HG02642 (cell line): ENCODE measurements at regions not wholly inside any gene's neighbourhood (a gene's known extent, or its start where the extent isn't known, plus 50 kb on each side); places are given as distances from the start of the nearest gene placed in this dataset.
"Not testable (repeated sequence)": the region's sequence is repeated elsewhere in the genome, so short reads cannot be mapped to it uniquely, and the experiment has no call there.

Experiments used
- ATAC-seq: cut with Tn5 transposase; IDR thresholded peaks from one replicate; pipeline ENCODE4 v1.9.1; 2021; ENCODE audit warnings: mild to moderate bottlenecking; ENCODE audit not compliant: unreplicated experiment, poor library complexity

DNA sequence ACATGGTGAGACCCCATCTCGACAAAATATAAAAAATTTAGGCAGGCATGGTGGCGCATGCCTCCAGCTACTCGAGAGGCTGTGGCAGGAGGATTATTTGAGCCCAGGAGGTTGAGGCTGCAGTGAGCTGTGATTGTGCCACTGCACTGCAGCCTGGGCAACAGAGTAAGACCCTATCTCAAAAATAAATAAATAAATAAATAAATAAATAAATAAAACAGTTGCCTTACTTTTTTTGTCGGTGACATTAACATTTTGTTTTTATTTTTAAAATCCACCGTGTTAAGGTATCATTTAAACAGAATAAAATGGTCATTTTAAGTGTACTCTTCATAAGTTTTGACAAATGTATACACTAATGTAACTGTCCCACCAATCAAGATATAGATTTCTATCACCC lies 57.0 kb downstream of the RASL11A start:
- no peak for ATAC-seq

- no peak for ATAC-seq
Observed at GRCh38 chr13:27329210-27329609, 58.6 kb downstream of the RASL11A start.

GRCh38 chr13:27334774-27335435 lies 64.3 kb downstream of the RASL11A start:
- no peak for ATAC-seq

DNA sequence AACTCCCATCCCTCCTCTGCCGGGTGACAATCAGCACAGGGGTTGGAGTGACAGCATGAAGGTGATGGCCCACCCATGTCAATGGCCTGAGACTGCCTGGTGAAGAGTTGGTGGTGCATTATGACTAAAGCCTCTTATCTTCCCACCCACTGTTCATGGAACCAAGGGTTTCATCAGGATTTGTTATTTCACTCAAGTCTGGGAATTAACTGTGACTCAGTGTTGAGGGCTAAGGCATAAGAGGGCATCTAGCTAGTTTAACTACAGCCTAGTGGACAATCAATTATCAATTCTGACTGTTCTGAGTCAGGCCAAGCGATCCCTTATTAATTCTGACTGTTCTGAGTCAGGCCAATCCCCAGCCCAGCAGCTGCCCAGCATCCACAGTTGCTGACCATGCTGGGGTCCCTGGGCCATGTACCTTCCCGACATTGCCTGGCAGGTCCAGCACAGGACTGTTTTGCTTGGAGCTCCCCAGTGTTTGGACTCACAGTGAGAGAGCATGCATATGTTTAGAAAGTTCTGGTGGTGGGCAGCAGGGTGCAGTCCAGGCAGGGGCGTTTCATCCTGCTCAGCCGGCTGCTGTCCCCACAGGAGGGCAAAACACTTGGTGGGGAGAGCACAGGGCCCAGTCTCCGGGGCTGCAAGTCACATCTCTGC lies 65.5 kb downstream of the RASL11A start:
- ATAC-seq, result no peak

DNA sequence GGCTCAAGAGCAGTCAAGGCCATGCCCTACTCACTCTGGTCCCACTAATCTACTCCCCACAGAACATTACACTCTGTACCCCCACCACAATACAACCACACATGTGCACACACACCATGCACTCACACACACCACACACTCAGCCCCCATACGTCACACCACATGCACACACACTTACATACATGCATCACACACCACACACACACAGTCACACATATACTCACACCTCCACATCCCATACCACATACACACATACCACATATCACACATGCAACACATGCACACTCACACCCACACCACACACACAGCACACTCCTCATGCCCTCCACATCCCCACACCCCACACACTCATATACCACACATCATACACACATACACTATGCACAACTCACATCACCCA lies 67.6 kb downstream of the RASL11A start:
- no peak for ATAC-seq

DNA sequence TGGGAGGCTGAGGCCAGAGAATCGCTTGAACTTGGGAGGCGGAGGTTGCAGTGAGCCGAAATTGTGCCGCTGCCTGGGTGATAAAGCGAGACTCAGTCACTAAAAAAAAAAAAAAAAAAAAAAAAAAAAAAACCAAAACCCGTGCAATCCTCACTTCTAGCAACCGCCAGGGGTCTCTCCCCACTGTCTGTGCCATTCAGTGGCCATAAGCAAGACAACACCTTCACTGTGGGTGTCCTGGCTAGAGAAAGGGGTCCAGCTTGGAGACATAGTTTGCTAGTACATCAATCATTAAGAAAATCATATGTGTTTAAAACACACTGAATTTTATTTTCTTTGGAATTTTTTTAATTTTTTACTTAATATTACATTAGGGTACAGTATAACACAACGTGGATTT lies 68.2 kb downstream of the RASL11A start:
- ATAC-seq, result no peak

DNA sequence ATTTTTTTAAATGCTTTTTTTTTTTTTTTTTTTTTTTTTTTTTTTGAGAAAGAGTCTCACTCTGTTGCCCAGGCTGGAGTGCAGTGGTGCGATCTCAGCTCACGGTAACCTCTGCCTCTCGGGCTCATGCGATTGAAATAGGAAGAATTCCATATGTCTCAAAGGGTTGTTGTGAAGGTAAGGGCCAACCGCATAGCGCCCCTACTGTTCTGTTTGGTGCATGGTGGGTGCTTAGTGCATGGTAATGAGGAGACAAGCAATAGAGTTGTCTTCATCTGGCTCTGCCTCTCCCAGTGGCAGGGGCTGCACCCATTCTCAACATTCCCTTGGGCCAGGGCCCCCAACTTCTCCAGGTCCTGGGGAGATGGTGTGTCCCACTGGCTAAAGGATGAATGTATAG lies 68.7 kb downstream of the RASL11A start:
- ATAC-seq, result peak; percentile 68

DNA sequence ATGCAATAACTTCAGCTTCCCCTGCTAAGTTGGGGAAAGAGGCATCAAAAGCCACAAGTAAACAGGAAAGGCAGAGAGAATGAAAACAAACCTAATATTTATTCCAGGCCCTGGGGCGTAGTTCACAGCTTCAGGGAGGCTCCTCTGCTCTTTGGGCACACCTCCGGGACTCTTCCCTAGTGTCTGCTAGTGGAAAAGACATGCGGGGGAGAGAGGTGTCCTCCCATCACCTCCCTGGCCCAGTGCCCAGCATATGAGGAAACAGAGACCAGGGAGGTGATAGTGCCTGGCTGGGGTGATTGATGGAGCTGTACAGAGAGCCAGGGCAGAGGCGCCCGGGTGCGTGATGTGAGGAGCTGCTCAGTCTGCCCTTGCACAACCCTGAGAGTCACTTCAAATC lies 71.0 kb downstream of the RASL11A start:
- ATAC-seq, result no peak

DNA sequence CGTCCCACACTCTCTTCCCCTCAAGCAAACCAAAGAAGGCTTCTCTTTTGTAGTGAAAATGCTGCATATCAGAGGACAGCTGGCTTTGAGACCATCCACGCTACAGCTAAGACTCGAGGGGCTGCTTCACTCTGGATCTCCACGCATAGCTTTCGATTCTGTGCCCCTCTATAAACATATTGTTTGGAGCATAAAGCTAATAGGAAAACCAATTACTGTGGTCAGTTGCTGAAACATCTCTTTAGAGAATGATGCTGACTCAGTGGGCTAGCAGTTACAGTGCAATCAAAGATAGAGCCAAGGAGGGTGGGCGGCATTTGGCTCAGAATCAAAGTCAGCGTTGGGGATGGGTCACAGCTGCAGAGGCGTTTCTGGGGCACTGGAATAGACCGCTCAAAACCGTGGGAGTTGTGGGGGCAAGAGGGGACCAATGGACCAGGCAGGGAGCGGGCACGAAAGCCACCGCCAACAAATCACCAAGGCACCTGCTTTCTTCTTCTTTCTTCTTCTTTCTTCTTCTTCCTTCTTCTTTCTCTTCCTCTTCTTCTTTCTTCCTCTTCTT lies 76.7 kb downstream of the RASL11A start:
- ATAC-seq, result no peak

GRCh38 chr13:27348461-27348860 lies 76.0 kb upstream of the GTF3A start:
- ATAC-seq, result no peak

DNA sequence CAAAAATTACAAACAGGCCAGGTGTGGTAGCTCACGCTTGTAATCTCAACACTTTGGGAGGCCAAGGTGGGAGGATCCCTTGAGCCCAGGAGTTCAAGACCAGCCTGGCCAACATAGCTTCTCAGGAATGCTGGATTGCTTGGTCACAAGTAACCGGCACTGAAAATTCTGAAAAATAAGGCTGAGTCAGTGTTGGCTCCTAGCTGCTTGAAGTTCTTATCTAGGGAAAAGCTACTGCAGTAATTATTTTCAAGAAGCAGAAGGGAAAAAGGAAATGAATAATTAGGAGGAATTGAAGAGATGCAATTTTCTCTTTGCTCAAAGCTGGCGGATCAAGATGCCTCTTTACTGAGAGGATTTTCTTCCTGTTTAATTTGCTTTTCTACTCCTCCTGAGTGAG lies 75.0 kb upstream of the GTF3A start:
- ATAC-seq, result no peak

DNA sequence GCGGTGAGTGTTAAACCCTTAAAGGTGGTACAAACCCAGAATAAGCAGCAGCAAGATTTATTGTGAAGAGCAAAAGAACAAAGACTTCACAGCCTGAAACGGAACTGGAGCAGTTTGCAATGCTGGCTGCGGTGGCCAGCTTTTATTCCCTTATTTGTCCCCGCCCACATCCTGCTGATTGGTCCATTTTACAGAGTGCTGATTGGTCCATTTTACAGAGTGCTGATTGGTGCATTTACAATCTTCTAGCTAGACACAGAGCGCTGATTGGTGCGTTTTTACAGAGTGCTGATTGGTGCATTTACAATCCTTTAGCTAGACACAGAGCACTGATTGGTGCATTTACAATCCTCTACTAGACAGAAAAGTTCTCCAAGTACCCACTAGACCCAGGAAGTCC lies 73.6 kb upstream of the GTF3A start:
- not testable (repeated sequence) for ATAC-seq

DNA sequence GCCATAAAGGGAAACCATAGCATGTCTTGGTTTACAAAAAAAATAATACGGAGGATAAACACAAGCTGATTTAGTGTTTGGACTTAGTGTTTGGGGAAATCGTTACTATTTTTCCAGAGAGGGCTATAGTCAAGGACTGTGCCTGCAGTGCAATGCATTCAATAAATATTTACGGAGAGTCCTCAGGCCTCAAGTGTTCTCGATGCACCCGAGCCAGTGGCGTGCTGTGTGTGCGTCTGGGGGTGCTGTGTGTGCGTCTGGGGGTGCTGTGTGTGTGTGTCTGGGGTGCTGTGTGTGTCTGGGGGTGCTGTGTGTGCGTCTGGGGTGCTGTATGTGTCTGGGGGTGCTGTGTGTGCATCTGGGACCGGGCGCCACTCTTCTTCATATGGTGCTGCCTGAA lies 71.7 kb upstream of the GTF3A start:
- no peak for ATAC-seq

GRCh38 chr13:27353166-27353583 lies 71.2 kb upstream of the GTF3A start:
- peak; percentile 97 for ATAC-seq

- no peak for ATAC-seq
Observed at GRCh38 chr13:27353708-27354107, 70.7 kb upstream of the GTF3A start.

DNA sequence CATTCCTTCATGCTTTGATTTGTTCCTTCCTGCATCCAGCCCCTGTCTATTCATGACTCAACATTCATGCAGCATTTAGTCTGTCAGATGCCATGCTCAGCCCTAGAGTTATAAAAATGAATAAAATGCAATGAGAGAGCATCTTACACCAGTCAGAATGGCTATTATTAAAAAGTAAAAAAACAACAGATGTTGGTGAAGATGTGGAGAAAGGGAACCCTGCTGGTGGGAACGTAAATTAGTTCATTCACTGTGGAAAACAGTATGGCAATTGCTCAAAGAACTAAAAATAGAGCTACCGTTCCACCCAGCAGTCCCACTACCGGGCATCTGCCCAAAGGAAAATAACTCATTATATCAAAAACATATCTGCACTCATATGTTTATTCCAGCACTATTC lies 70.0 kb upstream of the GTF3A start:
- ATAC-seq, result no peak

DNA sequence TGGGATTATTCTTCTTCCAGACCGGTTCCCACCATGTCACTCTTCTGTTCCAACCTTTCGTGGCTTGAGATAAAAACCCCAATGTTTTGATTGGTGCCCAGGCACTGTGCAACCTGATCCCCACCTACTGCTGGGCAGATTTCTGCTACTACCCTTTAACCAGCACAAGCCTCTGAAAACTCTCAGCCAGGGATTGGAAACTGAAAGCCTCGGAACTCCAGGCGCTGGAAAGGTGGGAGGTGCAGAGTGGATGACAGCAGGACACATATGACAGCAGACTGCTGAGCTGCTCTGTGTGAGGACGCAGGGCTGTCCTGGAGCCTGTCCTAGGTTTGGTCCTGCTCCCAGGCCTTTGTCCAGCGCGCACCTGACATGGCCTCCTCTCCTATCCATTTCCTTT lies 68.5 kb upstream of the GTF3A start:
- ATAC-seq, result no peak

DNA sequence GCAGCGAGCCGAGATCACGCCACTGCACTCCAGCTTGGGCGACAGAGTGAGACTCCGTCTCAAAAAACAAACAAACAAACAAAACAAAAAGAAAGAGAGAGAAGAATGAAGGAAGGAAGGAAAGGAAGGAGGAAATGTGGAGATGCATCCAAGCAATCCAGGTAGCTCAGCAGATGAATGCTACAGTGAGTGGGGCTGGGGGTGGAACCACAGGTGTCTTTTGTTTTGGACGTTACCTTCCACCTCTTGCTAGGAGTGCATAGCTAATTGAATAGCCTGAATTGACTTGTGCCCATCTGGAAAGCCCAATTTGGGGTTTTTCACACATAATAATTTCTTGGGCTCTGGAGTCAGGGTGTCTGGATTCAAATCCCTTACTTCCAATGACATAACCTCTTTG lies 66.0 kb upstream of the GTF3A start:
- ATAC-seq, result no peak

DNA sequence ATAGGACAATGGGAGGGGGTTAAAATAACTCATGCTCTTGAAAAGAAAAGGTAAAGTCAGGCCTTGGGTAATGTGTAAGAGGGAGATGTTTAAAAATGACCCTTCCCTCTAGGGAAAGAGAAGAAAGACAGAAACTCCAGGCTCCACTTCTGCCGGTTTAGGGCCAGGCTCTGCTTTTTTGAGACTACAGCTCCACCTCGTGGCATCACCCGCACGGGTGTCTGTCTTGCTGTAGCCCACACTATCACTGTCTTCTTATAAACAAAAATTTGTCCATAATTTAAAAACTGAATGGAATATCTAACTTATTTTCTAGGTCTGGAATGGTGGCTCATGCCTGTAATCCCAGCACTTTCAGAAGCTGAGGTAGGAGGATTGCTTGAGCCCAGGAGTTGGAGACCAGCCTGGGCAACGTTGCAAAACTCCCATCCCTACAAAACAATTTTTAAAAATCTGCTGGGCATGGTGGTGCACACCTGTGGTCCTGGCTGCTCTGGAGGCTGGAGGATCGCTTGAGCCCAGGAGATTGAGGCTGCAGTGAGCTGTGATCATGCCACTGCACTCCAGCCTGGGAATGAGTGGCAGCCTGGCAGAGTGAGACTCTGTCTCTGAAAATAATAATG lies 65.1 kb upstream of the GTF3A start:
- no peak for ATAC-seq

- no peak for ATAC-seq
Observed at GRCh38 chr13:27360562-27360961, 63.9 kb upstream of the GTF3A start.

- peak; percentile 83 for ATAC-seq
Observed at GRCh38 chr13:27362064-27362751, 62.2 kb upstream of the GTF3A start.
